ENCODE measurements at regions not wholly inside any gene's neighbourhood (a gene's known extent, or its start where the extent isn't known, plus 50 kb on each side); places are given as distances from the start of the nearest gene placed in this dataset.

- H3K4me3 ChIP-seq (replicated peaks in 1 of 2; ENCODE audit: low read depth in 2 of 2, low read length in 2 of 2) = no peak overlapping the region
- no peak for TF ChIP-seq CTCF (IDR thresholded peaks at IDR 0.05; ENCODE audit: low read depth, low read length)
- no peak for DNase-seq (ENCODE audit: low read depth in 2 of 2)
Measured at GRCh38 chr7:80370587-80370986, 141.3 kb downstream of the GNAT3 start.

GRCh38 chr7:80369321-80369720, 142.5 kb downstream of the GNAT3 start:
- DNase-seq (ENCODE audit: low read depth in 2 of 2) = no peak
- TF ChIP-seq CTCF (IDR thresholded peaks at IDR 0.05; ENCODE audit: low read depth, low read length) = no peak
- H3K4me3 ChIP-seq (replicated peaks in 1 of 2; ENCODE audit: low read depth in 2 of 2, low read length in 2 of 2) = no peak overlapping the region

GRCh38 chr7:80362677-80363076, 149.2 kb downstream of the GNAT3 start:
- H3K4me3 ChIP-seq (replicated peaks in 1 of 2; ENCODE audit: low read depth in 2 of 2, low read length in 2 of 2) = no peak overlapping the region
- no peak for TF ChIP-seq CTCF (IDR thresholded peaks at IDR 0.05; ENCODE audit: low read depth, low read length)
- peak in 1 of 2 donors; percentile 35 for DNase-seq (ENCODE audit: low read depth in 2 of 2)

- no peak for TF ChIP-seq CTCF (IDR thresholded peaks at IDR 0.05; ENCODE audit: low read depth, low read length)
- no peak for DNase-seq (ENCODE audit: low read depth in 2 of 2)
- H3K4me3 ChIP-seq (replicated peaks in 1 of 2; ENCODE audit: low read depth in 2 of 2, low read length in 2 of 2) = no peak overlapping the region
Measured at GRCh38 chr7:80362010-80362618, 149.8 kb downstream of the GNAT3 start.

GRCh38 chr7:80359476-80359875, 152.4 kb downstream of the GNAT3 start:
- no peak for DNase-seq (ENCODE audit: low read depth in 2 of 2)
- H3K4me3 ChIP-seq (replicated peaks in 1 of 2; ENCODE audit: low read depth in 2 of 2, low read length in 2 of 2) = no peak overlapping the region
- TF ChIP-seq CTCF (IDR thresholded peaks at IDR 0.05; ENCODE audit: low read depth, low read length) = no peak

- no peak for TF ChIP-seq CTCF (IDR thresholded peaks at IDR 0.05; ENCODE audit: low read depth, low read length)
- no peak overlapping the region for H3K4me3 ChIP-seq (replicated peaks in 1 of 2; ENCODE audit: low read depth in 2 of 2, low read length in 2 of 2)
- DNase-seq (ENCODE audit: low read depth in 2 of 2) = no peak
Measured at GRCh38 chr7:80359029-80359428, 152.8 kb downstream of the GNAT3 start.

- TF ChIP-seq CTCF (IDR thresholded peaks at IDR 0.05; ENCODE audit: low read depth, low read length) = no peak
- DNase-seq (ENCODE audit: low read depth in 2 of 2) = peak; percentile 61 to 86
Measured at GRCh38 chr7:80357530-80357929, 154.3 kb downstream of the GNAT3 start.

More at GRCh38 chr7:80357530-80357929, 154.3 kb downstream of the GNAT3 start:
- H3K4me3 ChIP-seq (replicated peaks in 1 of 2; ENCODE audit: low read depth in 2 of 2, low read length in 2 of 2) = no peak overlapping the region
